ENCODE measurements at regions not wholly inside any gene's neighbourhood (a gene's known extent, or its start where the extent isn't known, plus 50 kb on each side); places are given as distances from the start of the nearest gene placed in this dataset.

GRCh38 chr9:108550106-108550505, 305.7 kb downstream of the ACTL7B start:
- DNase-seq (ENCODE audit: low spot score): no peak

- DNase-seq (ENCODE audit: low spot score): no peak
Measured at GRCh38 chr9:108549184-108549583, 306.6 kb downstream of the ACTL7B start.

GRCh38 chr9:108547411-108548135, 308.2 kb downstream of the ACTL7B start:
- DNase-seq (ENCODE audit: low spot score): no peak

- DNase-seq (ENCODE audit: low spot score): no peak
Measured at GRCh38 chr9:108546215-108546614, 309.6 kb downstream of the ACTL7B start.

GRCh38 chr9:108545436-108545835, 310.4 kb downstream of the ACTL7B start:
- DNase-seq (ENCODE audit: low spot score): no peak

GRCh38 chr9:108544866-108545265, 310.9 kb downstream of the ACTL7B start:
- no peak for DNase-seq (ENCODE audit: low spot score)

- no peak for DNase-seq (ENCODE audit: low spot score)
Measured at GRCh38 chr9:108543251-108543778, 312.5 kb downstream of the ACTL7B start.

GRCh38 chr9:108537756-108538155, 318.0 kb downstream of the ACTL7B start:
- no peak for DNase-seq (ENCODE audit: low spot score)

- DNase-seq (ENCODE audit: low spot score): no peak
Measured at GRCh38 chr9:108536836-108537601, 318.8 kb downstream of the ACTL7B start.

- DNase-seq (ENCODE audit: low spot score): peak; percentile 49
Measured at GRCh38 chr9:108535526-108535925, 320.3 kb downstream of the ACTL7B start.

GRCh38 chr9:108534741-108535140, 321.0 kb downstream of the ACTL7B start:
- no peak for DNase-seq (ENCODE audit: low spot score)

- no peak for DNase-seq (ENCODE audit: low spot score)
Measured at GRCh38 chr9:108530141-108530540, 325.6 kb downstream of the ACTL7B start.

- no peak for DNase-seq (ENCODE audit: low spot score)
Measured at GRCh38 chr9:108528231-108528630, 327.6 kb downstream of the ACTL7B start.

- no peak for DNase-seq (ENCODE audit: low spot score)
Measured at GRCh38 chr9:108526518-108526917, 329.3 kb downstream of the ACTL7B start.

- no peak for DNase-seq (ENCODE audit: low spot score)
Measured at GRCh38 chr9:108525186-108525585, 330.6 kb downstream of the ACTL7B start.

GRCh38 chr9:108521063-108521590, 334.7 kb downstream of the ACTL7B start:
- no peak for DNase-seq (ENCODE audit: low spot score)

- no peak for DNase-seq (ENCODE audit: low spot score)
Measured at GRCh38 chr9:108519437-108519836, 336.3 kb downstream of the ACTL7B start.

GRCh38 chr9:108517651-108518365, 338.0 kb downstream of the ACTL7B start:
- DNase-seq (ENCODE audit: low spot score): no peak

GRCh38 chr9:108516391-108516790, 339.4 kb downstream of the ACTL7B start:
- DNase-seq (ENCODE audit: low spot score): no peak

GRCh38 chr9:108515856-108516255, 339.9 kb downstream of the ACTL7B start:
- DNase-seq (ENCODE audit: low spot score): no peak

GRCh38 chr9:108512426-108513173, 343.2 kb downstream of the ACTL7B start:
- DNase-seq (ENCODE audit: low spot score): no peak

- DNase-seq (ENCODE audit: low spot score): no peak
Measured at GRCh38 chr9:108511307-108511706, 344.5 kb downstream of the ACTL7B start.

Measured in NAMALWA (cell line).